ENCODE measurements at regions not wholly inside any gene's neighbourhood (a gene's known extent, or its start where the extent isn't known, plus 50 kb on each side); places are given as distances from the start of the nearest gene placed in this dataset.

DNA sequence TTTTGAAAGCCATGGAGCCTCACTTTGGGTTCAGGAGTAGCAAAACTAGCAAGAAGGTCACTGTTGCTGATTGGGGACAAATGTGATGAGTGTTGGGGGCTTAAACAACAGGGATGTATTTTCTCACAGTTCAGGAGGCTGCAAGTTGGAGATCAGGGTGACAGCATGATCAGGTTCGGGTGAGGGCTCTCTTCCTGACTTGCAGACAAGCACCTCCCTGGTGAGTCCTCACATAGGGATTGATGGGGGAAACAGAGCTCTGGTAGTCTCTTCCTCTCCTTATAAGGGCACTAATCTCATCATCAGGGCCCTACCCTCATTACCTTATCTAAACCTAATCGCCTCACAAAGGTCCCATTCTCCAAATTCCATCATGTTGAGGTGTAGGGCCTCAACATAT lies 179.2 kb downstream of the TSHZ3 start (continued):
- TF ChIP-seq, protein P1, sequence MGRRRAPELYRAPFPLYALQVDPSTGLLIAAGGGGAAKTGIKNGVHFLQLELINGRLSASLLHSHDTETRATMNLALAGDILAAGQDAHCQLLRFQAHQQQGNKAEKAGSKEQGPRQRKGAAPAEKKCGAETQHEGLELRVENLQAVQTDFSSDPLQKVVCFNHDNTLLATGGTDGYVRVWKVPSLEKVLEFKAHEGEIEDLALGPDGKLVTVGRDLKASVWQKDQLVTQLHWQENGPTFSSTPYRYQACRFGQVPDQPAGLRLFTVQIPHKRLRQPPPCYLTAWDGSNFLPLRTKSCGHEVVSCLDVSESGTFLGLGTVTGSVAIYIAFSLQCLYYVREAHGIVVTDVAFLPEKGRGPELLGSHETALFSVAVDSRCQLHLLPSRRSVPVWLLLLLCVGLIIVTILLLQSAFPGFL (CRISPR knock-in tag; IDR thresholded peaks at IDR 0.05; ENCODE audit: borderline replicate concordance), result no peak
- no peak for TF ChIP-seq ZNF219 (CRISPR knock-in tag; IDR thresholded peaks at IDR 0.05; ENCODE audit: borderline replicate concordance)
- TF ChIP-seq, protein P2, sequence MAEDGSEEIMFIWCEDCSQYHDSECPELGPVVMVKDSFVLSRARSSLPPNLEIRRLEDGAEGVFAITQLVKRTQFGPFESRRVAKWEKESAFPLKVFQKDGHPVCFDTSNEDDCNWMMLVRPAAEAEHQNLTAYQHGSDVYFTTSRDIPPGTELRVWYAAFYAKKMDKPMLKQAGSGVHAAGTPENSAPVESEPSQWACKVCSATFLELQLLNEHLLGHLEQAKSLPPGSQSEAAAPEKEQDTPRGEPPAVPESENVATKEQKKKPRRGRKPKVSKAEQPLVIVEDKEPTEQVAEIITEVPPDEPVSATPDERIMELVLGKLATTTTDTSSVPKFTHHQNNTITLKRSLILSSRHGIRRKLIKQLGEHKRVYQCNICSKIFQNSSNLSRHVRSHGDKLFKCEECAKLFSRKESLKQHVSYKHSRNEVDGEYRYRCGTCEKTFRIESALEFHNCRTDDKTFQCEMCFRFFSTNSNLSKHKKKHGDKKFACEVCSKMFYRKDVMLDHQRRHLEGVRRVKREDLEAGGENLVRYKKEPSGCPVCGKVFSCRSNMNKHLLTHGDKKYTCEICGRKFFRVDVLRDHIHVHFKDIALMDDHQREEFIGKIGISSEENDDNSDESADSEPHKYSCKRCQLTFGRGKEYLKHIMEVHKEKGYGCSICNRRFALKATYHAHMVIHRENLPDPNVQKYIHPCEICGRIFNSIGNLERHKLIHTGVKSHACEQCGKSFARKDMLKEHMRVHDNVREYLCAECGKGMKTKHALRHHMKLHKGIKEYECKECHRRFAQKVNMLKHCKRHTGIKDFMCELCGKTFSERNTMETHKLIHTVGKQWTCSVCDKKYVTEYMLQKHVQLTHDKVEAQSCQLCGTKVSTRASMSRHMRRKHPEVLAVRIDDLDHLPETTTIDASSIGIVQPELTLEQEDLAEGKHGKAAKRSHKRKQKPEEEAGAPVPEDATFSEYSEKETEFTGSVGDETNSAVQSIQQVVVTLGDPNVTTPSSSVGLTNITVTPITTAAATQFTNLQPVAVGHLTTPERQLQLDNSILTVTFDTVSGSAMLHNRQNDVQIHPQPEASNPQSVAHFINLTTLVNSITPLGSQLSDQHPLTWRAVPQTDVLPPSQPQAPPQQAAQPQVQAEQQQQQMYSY (CRISPR knock-in tag; IDR thresholded peaks at IDR 0.05), result no peak
- no peak for TF ChIP-seq NR3C1 (CRISPR knock-in tag; conservative IDR thresholded peaks at IDR 0.05; ENCODE audit: low read depth)

- no peaks in the 10 kb centered on the region for H3K36me3 Mint-ChIP-seq
- peaks cover 5% of the 10 kb centered on the region for H3K4me1 Mint-ChIP-seq
- no peaks in the 10 kb centered on the region; the same call in 1 of the 2 replicates for H3K27me3 Mint-ChIP-seq (ENCODE audit: low read depth)
- POLR2A ChIA-PET, result no interaction called here
- CTCF ChIA-PET, result interaction anchor here (0.5 kb wide), 1 partner anchor 13 kb away, joined by 7 read pairs; no protein-coding TSS in a partner anchor
- TF ChIP-seq HMGA2 (CRISPR knock-in tag; IDR thresholded peaks at IDR 0.05) (no peak), JUN (CRISPR knock-in tag; IDR thresholded peaks at IDR 0.05) (no peak), ZNF138 (CRISPR knock-in tag; conservative IDR thresholded peaks at IDR 0.05) (no peak), ZNF423 (CRISPR knock-in tag; IDR thresholded peaks at IDR 0.05) (no peak), OVOL2 (CRISPR knock-in tag; IDR thresholded peaks at IDR 0.05; ENCODE audit: borderline replicate concordance) (no peak), ELF4 (CRISPR knock-in tag; IDR thresholded peaks at IDR 0.05; ENCODE audit: low read depth) (no peak), ESRRA (CRISPR knock-in tag; IDR thresholded peaks at IDR 0.05; ENCODE audit: borderline replicate concordance) (no peak), GABPB1 (CRISPR knock-in tag; IDR thresholded peaks at IDR 0.05) (no peak)
- TF ChIP-seq, protein P3, sequence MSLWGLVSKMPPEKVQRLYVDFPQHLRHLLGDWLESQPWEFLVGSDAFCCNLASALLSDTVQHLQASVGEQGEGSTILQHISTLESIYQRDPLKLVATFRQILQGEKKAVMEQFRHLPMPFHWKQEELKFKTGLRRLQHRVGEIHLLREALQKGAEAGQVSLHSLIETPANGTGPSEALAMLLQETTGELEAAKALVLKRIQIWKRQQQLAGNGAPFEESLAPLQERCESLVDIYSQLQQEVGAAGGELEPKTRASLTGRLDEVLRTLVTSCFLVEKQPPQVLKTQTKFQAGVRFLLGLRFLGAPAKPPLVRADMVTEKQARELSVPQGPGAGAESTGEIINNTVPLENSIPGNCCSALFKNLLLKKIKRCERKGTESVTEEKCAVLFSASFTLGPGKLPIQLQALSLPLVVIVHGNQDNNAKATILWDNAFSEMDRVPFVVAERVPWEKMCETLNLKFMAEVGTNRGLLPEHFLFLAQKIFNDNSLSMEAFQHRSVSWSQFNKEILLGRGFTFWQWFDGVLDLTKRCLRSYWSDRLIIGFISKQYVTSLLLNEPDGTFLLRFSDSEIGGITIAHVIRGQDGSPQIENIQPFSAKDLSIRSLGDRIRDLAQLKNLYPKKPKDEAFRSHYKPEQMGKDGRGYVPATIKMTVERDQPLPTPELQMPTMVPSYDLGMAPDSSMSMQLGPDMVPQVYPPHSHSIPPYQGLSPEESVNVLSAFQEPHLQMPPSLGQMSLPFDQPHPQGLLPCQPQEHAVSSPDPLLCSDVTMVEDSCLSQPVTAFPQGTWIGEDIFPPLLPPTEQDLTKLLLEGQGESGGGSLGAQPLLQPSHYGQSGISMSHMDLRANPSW (CRISPR knock-in tag; conservative IDR thresholded peaks at IDR 0.05; ENCODE audit: low read depth), result no peak
- TF ChIP-seq, protein P4, sequence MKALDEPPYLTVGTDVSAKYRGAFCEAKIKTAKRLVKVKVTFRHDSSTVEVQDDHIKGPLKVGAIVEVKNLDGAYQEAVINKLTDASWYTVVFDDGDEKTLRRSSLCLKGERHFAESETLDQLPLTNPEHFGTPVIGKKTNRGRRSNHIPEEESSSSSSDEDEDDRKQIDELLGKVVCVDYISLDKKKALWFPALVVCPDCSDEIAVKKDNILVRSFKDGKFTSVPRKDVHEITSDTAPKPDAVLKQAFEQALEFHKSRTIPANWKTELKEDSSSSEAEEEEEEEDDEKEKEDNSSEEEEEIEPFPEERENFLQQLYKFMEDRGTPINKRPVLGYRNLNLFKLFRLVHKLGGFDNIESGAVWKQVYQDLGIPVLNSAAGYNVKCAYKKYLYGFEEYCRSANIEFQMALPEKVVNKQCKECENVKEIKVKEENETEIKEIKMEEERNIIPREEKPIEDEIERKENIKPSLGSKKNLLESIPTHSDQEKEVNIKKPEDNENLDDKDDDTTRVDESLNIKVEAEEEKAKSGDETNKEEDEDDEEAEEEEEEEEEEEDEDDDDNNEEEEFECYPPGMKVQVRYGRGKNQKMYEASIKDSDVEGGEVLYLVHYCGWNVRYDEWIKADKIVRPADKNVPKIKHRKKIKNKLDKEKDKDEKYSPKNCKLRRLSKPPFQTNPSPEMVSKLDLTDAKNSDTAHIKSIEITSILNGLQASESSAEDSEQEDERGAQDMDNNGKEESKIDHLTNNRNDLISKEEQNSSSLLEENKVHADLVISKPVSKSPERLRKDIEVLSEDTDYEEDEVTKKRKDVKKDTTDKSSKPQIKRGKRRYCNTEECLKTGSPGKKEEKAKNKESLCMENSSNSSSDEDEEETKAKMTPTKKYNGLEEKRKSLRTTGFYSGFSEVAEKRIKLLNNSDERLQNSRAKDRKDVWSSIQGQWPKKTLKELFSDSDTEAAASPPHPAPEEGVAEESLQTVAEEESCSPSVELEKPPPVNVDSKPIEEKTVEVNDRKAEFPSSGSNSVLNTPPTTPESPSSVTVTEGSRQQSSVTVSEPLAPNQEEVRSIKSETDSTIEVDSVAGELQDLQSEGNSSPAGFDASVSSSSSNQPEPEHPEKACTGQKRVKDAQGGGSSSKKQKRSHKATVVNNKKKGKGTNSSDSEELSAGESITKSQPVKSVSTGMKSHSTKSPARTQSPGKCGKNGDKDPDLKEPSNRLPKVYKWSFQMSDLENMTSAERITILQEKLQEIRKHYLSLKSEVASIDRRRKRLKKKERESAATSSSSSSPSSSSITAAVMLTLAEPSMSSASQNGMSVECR (CRISPR knock-in tag; IDR thresholded peaks at IDR 0.05; ENCODE audit: borderline replicate concordance), result no peak
- TF ChIP-seq, protein P5, sequence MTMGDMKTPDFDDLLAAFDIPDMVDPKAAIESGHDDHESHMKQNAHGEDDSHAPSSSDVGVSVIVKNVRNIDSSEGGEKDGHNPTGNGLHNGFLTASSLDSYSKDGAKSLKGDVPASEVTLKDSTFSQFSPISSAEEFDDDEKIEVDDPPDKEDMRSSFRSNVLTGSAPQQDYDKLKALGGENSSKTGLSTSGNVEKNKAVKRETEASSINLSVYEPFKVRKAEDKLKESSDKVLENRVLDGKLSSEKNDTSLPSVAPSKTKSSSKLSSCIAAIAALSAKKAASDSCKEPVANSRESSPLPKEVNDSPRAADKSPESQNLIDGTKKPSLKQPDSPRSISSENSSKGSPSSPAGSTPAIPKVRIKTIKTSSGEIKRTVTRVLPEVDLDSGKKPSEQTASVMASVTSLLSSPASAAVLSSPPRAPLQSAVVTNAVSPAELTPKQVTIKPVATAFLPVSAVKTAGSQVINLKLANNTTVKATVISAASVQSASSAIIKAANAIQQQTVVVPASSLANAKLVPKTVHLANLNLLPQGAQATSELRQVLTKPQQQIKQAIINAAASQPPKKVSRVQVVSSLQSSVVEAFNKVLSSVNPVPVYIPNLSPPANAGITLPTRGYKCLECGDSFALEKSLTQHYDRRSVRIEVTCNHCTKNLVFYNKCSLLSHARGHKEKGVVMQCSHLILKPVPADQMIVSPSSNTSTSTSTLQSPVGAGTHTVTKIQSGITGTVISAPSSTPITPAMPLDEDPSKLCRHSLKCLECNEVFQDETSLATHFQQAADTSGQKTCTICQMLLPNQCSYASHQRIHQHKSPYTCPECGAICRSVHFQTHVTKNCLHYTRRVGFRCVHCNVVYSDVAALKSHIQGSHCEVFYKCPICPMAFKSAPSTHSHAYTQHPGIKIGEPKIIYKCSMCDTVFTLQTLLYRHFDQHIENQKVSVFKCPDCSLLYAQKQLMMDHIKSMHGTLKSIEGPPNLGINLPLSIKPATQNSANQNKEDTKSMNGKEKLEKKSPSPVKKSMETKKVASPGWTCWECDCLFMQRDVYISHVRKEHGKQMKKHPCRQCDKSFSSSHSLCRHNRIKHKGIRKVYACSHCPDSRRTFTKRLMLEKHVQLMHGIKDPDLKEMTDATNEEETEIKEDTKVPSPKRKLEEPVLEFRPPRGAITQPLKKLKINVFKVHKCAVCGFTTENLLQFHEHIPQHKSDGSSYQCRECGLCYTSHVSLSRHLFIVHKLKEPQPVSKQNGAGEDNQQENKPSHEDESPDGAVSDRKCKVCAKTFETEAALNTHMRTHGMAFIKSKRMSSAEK (CRISPR knock-in tag; IDR thresholded peaks at IDR 0.05; ENCODE audit: borderline replicate concordance), result no peak
- TF ChIP-seq, protein P6, sequence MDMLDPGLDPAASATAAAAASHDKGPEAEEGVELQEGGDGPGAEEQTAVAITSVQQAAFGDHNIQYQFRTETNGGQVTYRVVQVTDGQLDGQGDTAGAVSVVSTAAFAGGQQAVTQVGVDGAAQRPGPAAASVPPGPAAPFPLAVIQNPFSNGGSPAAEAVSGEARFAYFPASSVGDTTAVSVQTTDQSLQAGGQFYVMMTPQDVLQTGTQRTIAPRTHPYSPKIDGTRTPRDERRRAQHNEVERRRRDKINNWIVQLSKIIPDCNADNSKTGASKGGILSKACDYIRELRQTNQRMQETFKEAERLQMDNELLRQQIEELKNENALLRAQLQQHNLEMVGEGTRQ (CRISPR knock-in tag; IDR thresholded peaks at IDR 0.05), result no peak
- H3K9me3 Mint-ChIP-seq, result no peaks in the 10 kb centered on the region
- H3K4me3 Mint-ChIP-seq, result no peak overlapping the region
- H3K27ac Mint-ChIP-seq, result no peak overlapping the region
- ATAC-seq (no peak), DNase-seq (ENCODE audit: low spot score) (no peak)
These were observed 181.1 kb downstream of the TSHZ3 start for GRCh38 chr19:31168106-31168625.
